PC-9 (cell line): ENCODE measurements at regions not wholly inside any gene's neighbourhood (a gene's known extent, or its start where the extent isn't known, plus 50 kb on each side); places are given as distances from the start of the nearest gene placed in this dataset.
"Not testable (repeated sequence)": the region's sequence is repeated elsewhere in the genome, so short reads cannot be mapped to it uniquely, and the experiment has no call there.

Experiments
- BruUV-seq: library from RNA; stranded (reverse); fragments of 400-500 nt; replicated peaks from 2 replicates; lab custom pipeline; 2021; lab: Mats Ljungman, UMichigan
- CTCF ChIA-PET: fragments of 300-600 bp; sonication (Branson Sonifier 250); formaldehyde crosslinking; loops from one replicate; lab custom pipeline; 2022; ENCODE audit warnings: antibody characterized with exemption; lab: Charles Lee
- POLR2A ChIA-PET: fragments of 300-600 bp; sonication (Branson Sonifier 250); formaldehyde crosslinking; loops from one replicate; lab custom pipeline; 2022; ENCODE audit warnings: antibody characterized with exemption; ENCODE audit not compliant: unreplicated experiment; lab: Charles Lee
- DNase-seq, 2 experiments: peaks; one replicate each; pipeline versions ENCODE4 v3.0.0 to v3.0.0-alpha.2; 2015 to 2022; ENCODE audit warnings: mixed read lengths in 1 of 2
- H2AFZ ChIP-seq: fragments of 200-600 bp; sonication (generic); 2 replicates; pipeline ENCODE4 v1.8.1; 2017; ENCODE audit warnings: antibody characterized with exemption
- H3F3A ChIP-seq: fragments of 200-600 bp; sonication (generic); 2 replicates; pipeline ENCODE4 v1.8.1; 2017; ENCODE audit warnings: antibody characterized with exemption, mild to moderate bottlenecking, low read depth; ENCODE audit not compliant: insufficient read depth
- H3K27ac ChIP-seq: fragments of 200-600 bp; sonication (generic); 2 replicates; pipeline ENCODE4 v1.6.1; 2016; ENCODE audit warnings: mixed run types
- H3K27me3 ChIP-seq: fragments of 200-600 bp; sonication (generic); 2 replicates; pipeline ENCODE4 v1.6.1; 2016; ENCODE audit warnings: low read depth, mixed run types; ENCODE audit not compliant: insufficient read depth
- H3K36me3 ChIP-seq: fragments of 200-600 bp; sonication (generic); 2 replicates; pipeline ENCODE4 v1.6.1; 2016; ENCODE audit warnings: low read depth, mixed run types
- H3K4me1 ChIP-seq: fragments of 200-600 bp; sonication (generic); replicated peaks from 2 replicates; pipeline ENCODE4 v1.6.1; 2016; ENCODE audit warnings: mixed run types; ENCODE audit not compliant: insufficient read depth
- H3K4me2 ChIP-seq: fragments of 200-600 bp; sonication (generic); 2 replicates; pipeline ENCODE4 v1.6.1; 2017; ENCODE audit warnings: mixed run types
- H3K4me3 ChIP-seq: fragments of 200-600 bp; sonication (generic); 2 replicates; pipeline ENCODE4 v1.6.1; 2016; ENCODE audit warnings: mixed run types
- H3K79me2 ChIP-seq: fragments of 200-600 bp; sonication (generic); 2 replicates; pipeline ENCODE4 v1.6.1; 2017; ENCODE audit warnings: low read depth, mixed run types
- H3K9me2 ChIP-seq: fragments of 200-600 bp; sonication (generic); 2 replicates; pipeline ENCODE4 v1.8.1; 2017; ENCODE audit warnings: mild to moderate bottlenecking; ENCODE audit not compliant: insufficient read depth
- H3K9me3 ChIP-seq: fragments of 200-600 bp; sonication (generic); 2 replicates; pipeline ENCODE4 v1.8.1; 2016; ENCODE audit warnings: low read depth; ENCODE audit not compliant: insufficient read depth
- H4K20me1 ChIP-seq: fragments of 200-600 bp; sonication (generic); 2 replicates; pipeline ENCODE4 v1.8.1; 2017; ENCODE audit not compliant: insufficient read depth
- EZH2 ChIP-seq: fragments of 200-600 bp; sonication (generic); IDR thresholded peaks from 2 replicates; pipeline ENCODE4 v1.8.0; 2017; ENCODE audit warnings: antibody characterized with exemption, low read depth
- intact Hi-C: fragments of 100-400 bp; cut with micrococcal nuclease; formaldehyde crosslinking; loops from one replicate; pipeline ENCODE4 v1.10.0; 2022; ENCODE audit not compliant: unreplicated experiment
- TF ChIP-seq, protein P1 (sequence below): fragments of 200-600 bp; sonication (generic); conservative IDR thresholded peaks from 2 replicates; pipeline ENCODE4 v1.6.1; 2017; ENCODE audit warnings: mixed run types, antibody characterized with exemption, mild to moderate bottlenecking, moderate library complexity

DNA sequence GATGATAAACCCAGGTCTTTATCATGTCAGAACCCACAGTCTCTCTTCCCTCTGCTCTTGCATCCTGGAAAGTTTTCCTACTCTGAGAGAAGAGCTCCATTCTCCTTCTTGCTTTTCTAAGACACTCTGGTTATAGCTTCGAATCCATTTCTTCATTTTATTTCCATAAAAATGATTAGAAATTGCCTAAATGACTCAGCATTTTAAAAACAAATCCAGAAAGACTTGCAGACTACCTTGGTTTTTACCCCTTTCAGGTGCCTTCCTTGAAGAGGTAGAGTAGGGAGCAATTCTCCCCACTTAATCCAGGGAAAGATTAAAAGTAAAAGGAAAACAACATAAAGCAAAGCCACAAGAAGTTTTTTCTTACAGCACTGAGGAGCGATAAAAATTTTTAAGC, 1256.0 kb downstream of the ROBO1 start:
- POLR2A ChIA-PET, result no interaction called here
- H3K4me3 ChIP-seq, result no peak overlapping the region
- no peak overlapping the region for H3K27ac ChIP-seq
- H3K4me2 ChIP-seq, result no peak overlapping the region
- no peak for DNase-seq
- no peaks in the 10 kb centered on the region for H3K36me3 ChIP-seq
- no peaks in the 10 kb centered on the region for H3K27me3 ChIP-seq
- H4K20me1 ChIP-seq, result no peaks in the 10 kb centered on the region
- no TSS peak for BruUV-seq
- CTCF ChIA-PET, result no interaction called here
- no peaks in the 10 kb centered on the region for H3K9me2 ChIP-seq
- intact Hi-C loops, result no loop called here
- no peak overlapping the region for H2AFZ ChIP-seq
- no peaks in the 10 kb centered on the region; the same call in 1 of the 2 replicates for H3K9me3 ChIP-seq
- peaks cover 10% of the 10 kb centered on the region; the same call in 1 of the 2 replicates for H3K4me1 ChIP-seq
- H3F3A ChIP-seq, result no peaks in the 10 kb centered on the region
- H3K79me2 ChIP-seq, result no peaks in the 10 kb centered on the region
- TF ChIP-seq, protein P1, sequence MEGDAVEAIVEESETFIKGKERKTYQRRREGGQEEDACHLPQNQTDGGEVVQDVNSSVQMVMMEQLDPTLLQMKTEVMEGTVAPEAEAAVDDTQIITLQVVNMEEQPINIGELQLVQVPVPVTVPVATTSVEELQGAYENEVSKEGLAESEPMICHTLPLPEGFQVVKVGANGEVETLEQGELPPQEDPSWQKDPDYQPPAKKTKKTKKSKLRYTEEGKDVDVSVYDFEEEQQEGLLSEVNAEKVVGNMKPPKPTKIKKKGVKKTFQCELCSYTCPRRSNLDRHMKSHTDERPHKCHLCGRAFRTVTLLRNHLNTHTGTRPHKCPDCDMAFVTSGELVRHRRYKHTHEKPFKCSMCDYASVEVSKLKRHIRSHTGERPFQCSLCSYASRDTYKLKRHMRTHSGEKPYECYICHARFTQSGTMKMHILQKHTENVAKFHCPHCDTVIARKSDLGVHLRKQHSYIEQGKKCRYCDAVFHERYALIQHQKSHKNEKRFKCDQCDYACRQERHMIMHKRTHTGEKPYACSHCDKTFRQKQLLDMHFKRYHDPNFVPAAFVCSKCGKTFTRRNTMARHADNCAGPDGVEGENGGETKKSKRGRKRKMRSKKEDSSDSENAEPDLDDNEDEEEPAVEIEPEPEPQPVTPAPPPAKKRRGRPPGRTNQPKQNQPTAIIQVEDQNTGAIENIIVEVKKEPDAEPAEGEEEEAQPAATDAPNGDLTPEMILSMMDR, result no peak
- TF ChIP-seq EZH2, result no peak

DNA sequence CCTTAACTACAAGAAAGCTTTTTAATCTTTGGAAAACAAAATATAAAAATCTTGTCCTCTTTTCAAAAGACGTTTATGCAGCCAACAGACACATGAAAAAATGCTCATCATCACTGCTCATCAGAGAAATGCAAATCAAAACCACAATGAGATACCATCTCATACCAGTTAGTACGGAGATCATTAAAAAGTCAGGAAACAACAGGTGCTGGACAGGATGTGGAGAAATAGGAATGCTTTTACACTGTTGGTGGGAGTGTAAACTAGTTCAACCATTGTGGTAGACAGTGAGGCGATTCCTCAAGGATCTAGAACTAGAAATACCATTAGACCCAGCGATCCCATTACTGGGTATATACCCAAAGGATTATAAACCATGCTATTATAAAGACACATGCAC, 1255.0 kb downstream of the ROBO1 start:
- H4K20me1 ChIP-seq, intact Hi-C loops, DNase-seq, BruUV-seq, POLR2A ChIA-PET, H3K4me3 ChIP-seq, H3K36me3 ChIP-seq, H3K27me3 ChIP-seq, H3K4me2 ChIP-seq, H3K4me1 ChIP-seq, H2AFZ ChIP-seq, H3K9me3 ChIP-seq, H3F3A ChIP-seq, H3K27ac ChIP-seq, H3K9me2 ChIP-seq, H3K79me2 ChIP-seq, CTCF ChIA-PET: not testable (repeated sequence)

DNA sequence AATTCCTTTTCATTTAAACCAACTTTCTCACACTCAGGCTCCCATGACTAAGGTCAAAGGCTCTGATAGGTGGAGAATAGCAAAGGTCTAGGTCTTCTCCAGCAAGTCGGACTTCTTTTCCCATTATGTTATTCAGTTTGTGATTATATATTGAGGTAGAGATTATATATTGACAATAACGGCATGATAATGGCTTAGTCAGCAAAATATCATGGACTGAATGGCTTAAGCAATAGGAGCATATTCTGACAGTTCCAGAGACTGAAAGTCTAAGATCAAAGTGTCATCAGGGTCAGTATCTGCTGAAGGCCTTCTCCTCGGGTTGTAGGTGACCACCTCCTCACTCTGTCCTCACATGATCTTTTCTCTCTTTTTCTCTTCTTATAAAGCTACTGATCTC, 1251.4 kb downstream of the ROBO1 start:
- CTCF ChIA-PET, result no interaction called here
- no peaks in the 10 kb centered on the region for H4K20me1 ChIP-seq
- H3K4me3 ChIP-seq, result no peak overlapping the region
- intact Hi-C loops, result no loop called here
- no peak for TF ChIP-seq EZH2
- TF ChIP-seq, protein P1, result no peak
- H3K79me2 ChIP-seq, result no peaks in the 10 kb centered on the region
- H3K4me2 ChIP-seq, result no peak overlapping the region
- H2AFZ ChIP-seq, result no peak overlapping the region
- H3K9me3 ChIP-seq, result no peaks in the 10 kb centered on the region
- H3K27ac ChIP-seq, result no peak overlapping the region
- POLR2A ChIA-PET, result no interaction called here
- no peaks in the 10 kb centered on the region for H3K4me1 ChIP-seq
- DNase-seq, result no peak
- no peaks in the 10 kb centered on the region for H3F3A ChIP-seq
- H3K9me2 ChIP-seq, result no peaks in the 10 kb centered on the region
- no TSS peak for BruUV-seq
- no peaks in the 10 kb centered on the region for H3K27me3 ChIP-seq
- no peaks in the 10 kb centered on the region for H3K36me3 ChIP-seq

DNA sequence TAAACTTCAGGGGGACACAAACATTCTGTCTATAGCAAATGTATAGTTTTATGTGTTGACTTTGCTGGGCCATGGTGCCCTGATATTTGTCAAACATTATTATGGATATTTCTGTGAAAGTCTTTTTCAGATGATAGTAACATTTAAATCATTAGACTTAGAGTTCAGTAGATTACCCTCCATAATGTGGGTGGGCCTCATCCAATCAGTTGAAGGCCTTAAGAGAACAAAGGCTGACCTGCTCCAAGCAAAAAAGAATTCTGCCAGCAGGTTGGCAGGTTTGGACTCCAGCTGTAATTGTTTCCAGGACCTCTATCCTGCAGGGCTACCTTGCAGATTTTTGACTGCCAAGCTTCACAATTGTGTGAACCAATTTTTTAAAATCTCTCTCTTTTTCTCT, 1250.9 kb downstream of the ROBO1 start:
- H3K4me1 ChIP-seq, result no peaks in the 10 kb centered on the region
- H3K9me3 ChIP-seq, result no peaks in the 10 kb centered on the region
- ChIA-PET CTCF (no interaction called here), POLR2A (no interaction called here)
- intact Hi-C loops, result no loop called here
- H3K9me2 ChIP-seq, result no peaks in the 10 kb centered on the region
- no peaks in the 10 kb centered on the region for H3K36me3 ChIP-seq
- H3K4me3 ChIP-seq, result no peak overlapping the region
- H3K79me2 ChIP-seq, result no peaks in the 10 kb centered on the region
- DNase-seq, result no peak
- no peaks in the 10 kb centered on the region for H3F3A ChIP-seq
- H2AFZ ChIP-seq, result no peak overlapping the region
- no peaks in the 10 kb centered on the region for H3K27me3 ChIP-seq
- no TSS peak for BruUV-seq
- no peak overlapping the region for H3K27ac ChIP-seq
- TF ChIP-seq, protein P1, result no peak
- TF ChIP-seq EZH2, result no peak
- H4K20me1 ChIP-seq, result no peaks in the 10 kb centered on the region
- no peak overlapping the region for H3K4me2 ChIP-seq
